Stimulated activated naive CD8-positive, alpha-beta T cell treated with anti-CD3 and anti-CD28 coated beads, Interleukin-15, Interleukin-2, amounts not matched to agents 100 ng/mL and 50 ng/mL, for 24 hours (primary cell): ENCODE measurements at regions not wholly inside any gene's neighbourhood (a gene's known extent, or its start where the extent isn't known, plus 50 kb on each side); places are given as distances from the start of the nearest gene placed in this dataset.

Source experiments
- H3K27ac Mint-ChIP-seq: one replicate; pipeline ENCODE4 v1.8.0; 2021; ENCODE audit warnings: mild to moderate bottlenecking, mixed read lengths
- H3K27me3 Mint-ChIP-seq: one replicate; pipeline ENCODE4 v1.8.0; 2021; ENCODE audit warnings: mixed read lengths
- H3K36me3 Mint-ChIP-seq: one replicate; pipeline ENCODE4 v1.8.0; 2021; ENCODE audit warnings: low read depth, mixed read lengths
- H3K4me1 Mint-ChIP-seq: one replicate; pipeline ENCODE4 v1.8.0; 2021; ENCODE audit warnings: low read depth, mixed read lengths
- H3K4me3 Mint-ChIP-seq: one replicate; pipeline ENCODE4 v1.8.0; 2021; ENCODE audit warnings: mild to moderate bottlenecking, mixed read lengths
- H3K9me3 Mint-ChIP-seq: one replicate; pipeline ENCODE4 v1.8.0; 2021; ENCODE audit warnings: mixed read lengths

DNA sequence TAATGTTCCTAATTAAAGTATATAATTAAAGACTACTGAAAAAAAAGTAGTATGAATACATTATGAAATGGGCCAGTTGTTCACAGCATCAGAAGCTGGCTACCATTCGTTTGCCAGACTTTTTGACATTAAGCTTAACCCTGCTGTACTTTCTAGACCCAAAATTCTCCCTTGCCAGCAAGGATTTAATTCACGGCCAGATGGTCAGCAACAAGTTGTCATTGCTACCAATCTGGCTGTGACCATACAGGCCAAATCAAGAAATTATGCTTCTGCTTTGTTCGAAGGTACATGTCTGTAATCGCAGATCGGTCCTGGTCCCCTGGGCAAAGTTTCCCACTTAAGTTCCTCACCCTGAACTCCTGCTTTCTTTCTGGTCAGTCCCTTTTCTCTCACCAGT is 217.7 kb upstream of the ATXN7L3B start:
- no peaks in the 10 kb centered on the region for H3K36me3 Mint-ChIP-seq
- H3K9me3 Mint-ChIP-seq = no peaks in the 10 kb centered on the region
- no peaks in the 10 kb centered on the region for H3K4me1 Mint-ChIP-seq
- no peak overlapping the region for H3K4me3 Mint-ChIP-seq
- no peaks in the 10 kb centered on the region for H3K27me3 Mint-ChIP-seq
- H3K27ac Mint-ChIP-seq = no peak overlapping the region

GRCh38 chr12:74321381-74321780 is 216.3 kb upstream of the ATXN7L3B start:
- no peaks in the 10 kb centered on the region for H3K27me3 Mint-ChIP-seq
- no peak overlapping the region for H3K27ac Mint-ChIP-seq
- H3K4me3 Mint-ChIP-seq = no peak overlapping the region
- H3K4me1 Mint-ChIP-seq = no peaks in the 10 kb centered on the region
- no peaks in the 10 kb centered on the region for H3K36me3 Mint-ChIP-seq
- H3K9me3 Mint-ChIP-seq = no peaks in the 10 kb centered on the region

GRCh38 chr12:74322792-74323191 is 214.8 kb upstream of the ATXN7L3B start:
- Mint-ChIP-seq H3K4me1 (no peaks in the 10 kb centered on the region), H3K36me3 (no peaks in the 10 kb centered on the region), H3K27ac (no peak overlapping the region), H3K9me3 (no peaks in the 10 kb centered on the region), H3K27me3 (no peaks in the 10 kb centered on the region), H3K4me3 (no peak overlapping the region)

- H3K27ac Mint-ChIP-seq = no peak overlapping the region
- no peaks in the 10 kb centered on the region for H3K4me1 Mint-ChIP-seq
- no peak overlapping the region for H3K4me3 Mint-ChIP-seq
- no peaks in the 10 kb centered on the region for H3K27me3 Mint-ChIP-seq
- H3K36me3 Mint-ChIP-seq = no peaks in the 10 kb centered on the region
- no peaks in the 10 kb centered on the region for H3K9me3 Mint-ChIP-seq
Observed at GRCh38 chr12:74328623-74329022, 209.0 kb upstream of the ATXN7L3B start.

- no peaks in the 10 kb centered on the region for H3K4me1 Mint-ChIP-seq
- no peaks in the 10 kb centered on the region for H3K9me3 Mint-ChIP-seq
- H3K27ac Mint-ChIP-seq = no peak overlapping the region
- no peak overlapping the region for H3K4me3 Mint-ChIP-seq
- no peaks in the 10 kb centered on the region for H3K27me3 Mint-ChIP-seq
- no peaks in the 10 kb centered on the region for H3K36me3 Mint-ChIP-seq
Observed at GRCh38 chr12:74334780-74335179, 202.9 kb upstream of the ATXN7L3B start.

- Mint-ChIP-seq H3K9me3 (no peaks in the 10 kb centered on the region), H3K27ac (no peak overlapping the region), H3K4me3 (no peak overlapping the region), H3K27me3 (no peaks in the 10 kb centered on the region), H3K36me3 (no peaks in the 10 kb centered on the region), H3K4me1 (no peaks in the 10 kb centered on the region)
Observed at GRCh38 chr12:74337951-74338350, 199.7 kb upstream of the ATXN7L3B start.

DNA sequence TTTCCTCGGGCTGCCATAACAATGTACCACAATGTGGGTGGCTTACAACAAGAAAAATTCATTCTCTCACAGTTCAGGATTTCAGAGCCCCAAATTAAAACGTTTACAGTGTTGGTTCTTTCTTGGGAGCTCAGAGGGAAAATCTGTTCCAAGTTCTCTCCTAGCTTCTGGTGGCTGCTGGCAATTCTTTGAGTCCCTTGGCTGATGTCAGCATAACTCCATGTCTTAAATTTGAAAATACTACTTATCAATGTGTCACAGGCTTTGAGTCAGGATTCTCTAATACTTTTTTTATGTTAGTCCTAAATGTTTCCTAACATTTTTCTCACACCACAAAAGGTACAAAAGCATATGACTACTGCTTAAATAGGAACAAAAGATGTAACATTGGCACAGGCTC is 198.4 kb upstream of the ATXN7L3B start:
- no peaks in the 10 kb centered on the region for H3K9me3 Mint-ChIP-seq
- no peak overlapping the region for H3K27ac Mint-ChIP-seq
- H3K4me1 Mint-ChIP-seq = no peaks in the 10 kb centered on the region
- no peak overlapping the region for H3K4me3 Mint-ChIP-seq
- H3K27me3 Mint-ChIP-seq = no peaks in the 10 kb centered on the region
- H3K36me3 Mint-ChIP-seq = no peaks in the 10 kb centered on the region

- no peaks in the 10 kb centered on the region for H3K9me3 Mint-ChIP-seq
- no peak overlapping the region for H3K27ac Mint-ChIP-seq
- no peaks in the 10 kb centered on the region for H3K27me3 Mint-ChIP-seq
- no peaks in the 10 kb centered on the region for H3K4me1 Mint-ChIP-seq
- no peak overlapping the region for H3K4me3 Mint-ChIP-seq
- no peaks in the 10 kb centered on the region for H3K36me3 Mint-ChIP-seq
Observed at GRCh38 chr12:74349925-74350324, 187.7 kb upstream of the ATXN7L3B start.

DNA sequence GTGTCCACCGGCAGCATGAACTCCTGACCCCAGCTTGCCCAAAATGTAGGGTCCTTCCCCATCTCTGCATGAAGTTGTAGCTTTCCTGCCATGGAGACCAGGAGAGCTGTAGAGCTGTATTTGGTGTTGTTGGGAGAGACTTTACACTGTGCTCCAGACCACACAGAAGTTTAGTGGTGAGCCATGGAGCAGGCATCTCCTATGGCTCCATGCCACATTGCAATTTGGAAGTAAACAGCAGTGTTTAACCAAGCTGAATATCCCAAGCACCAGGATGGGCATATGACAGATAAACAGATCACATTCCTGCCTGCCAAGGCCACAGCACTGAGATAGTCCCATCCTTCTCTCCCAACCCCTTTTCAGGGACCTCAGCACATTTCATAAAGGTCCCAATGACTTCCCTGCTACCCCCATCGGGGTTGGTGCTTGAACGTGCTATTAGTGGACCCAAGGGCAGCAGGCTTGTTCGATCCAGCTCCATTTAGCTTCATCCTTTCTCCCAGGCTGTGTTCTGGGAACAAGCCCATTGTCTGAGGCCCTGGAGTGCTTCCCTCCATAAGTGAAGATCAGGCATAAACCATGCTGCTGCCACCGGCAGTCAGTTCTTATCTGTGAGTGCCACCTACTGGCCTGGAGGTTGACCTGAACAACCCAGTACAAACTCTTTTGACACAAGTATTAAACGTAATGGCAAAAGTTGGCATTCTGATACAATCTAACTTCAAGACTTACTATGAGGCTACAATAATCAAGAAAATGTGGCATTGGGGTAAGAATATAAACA is 172.3 kb upstream of the ATXN7L3B start:
- H3K27me3 Mint-ChIP-seq = peaks cover 3% of the 10 kb centered on the region
- H3K4me1 Mint-ChIP-seq = no peaks in the 10 kb centered on the region
- H3K9me3 Mint-ChIP-seq = no peaks in the 10 kb centered on the region
- H3K4me3 Mint-ChIP-seq = no peak overlapping the region
- no peak overlapping the region for H3K27ac Mint-ChIP-seq
- H3K36me3 Mint-ChIP-seq = no peaks in the 10 kb centered on the region

GRCh38 chr12:74370608-74371216 is 166.9 kb upstream of the ATXN7L3B start:
- no peak overlapping the region for H3K27ac Mint-ChIP-seq
- no peaks in the 10 kb centered on the region for H3K4me1 Mint-ChIP-seq
- H3K4me3 Mint-ChIP-seq = no peak overlapping the region
- no peaks in the 10 kb centered on the region for H3K9me3 Mint-ChIP-seq
- H3K36me3 Mint-ChIP-seq = no peaks in the 10 kb centered on the region
- H3K27me3 Mint-ChIP-seq = peaks cover 2% of the 10 kb centered on the region

GRCh38 chr12:74379114-74379513 is 158.5 kb upstream of the ATXN7L3B start:
- Mint-ChIP-seq H3K4me3 (no peak overlapping the region), H3K9me3 (no peaks in the 10 kb centered on the region), H3K27me3 (no peaks in the 10 kb centered on the region), H3K4me1 (no peaks in the 10 kb centered on the region), H3K36me3 (no peaks in the 10 kb centered on the region), H3K27ac (no peak overlapping the region)

DNA sequence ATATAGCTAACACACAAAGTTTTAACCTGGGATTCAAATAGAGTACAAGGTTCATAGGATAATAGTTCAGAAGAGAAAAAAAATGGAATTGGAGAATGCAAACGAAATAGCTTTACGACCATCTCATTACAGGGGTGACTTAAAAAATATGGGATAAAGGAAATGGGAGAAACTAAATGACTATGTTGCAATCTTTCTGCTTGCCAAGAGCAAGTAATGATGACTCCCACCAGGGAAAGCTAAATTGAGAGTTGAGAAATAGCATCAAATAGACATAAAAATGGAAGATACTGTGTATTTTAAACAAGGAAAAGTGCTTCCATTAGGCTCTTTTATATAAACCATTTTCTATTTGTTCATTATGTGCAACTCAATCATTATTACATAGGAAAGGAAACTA is 155.7 kb upstream of the ATXN7L3B start:
- Mint-ChIP-seq H3K27ac (no peak overlapping the region), H3K27me3 (no peaks in the 10 kb centered on the region), H3K4me3 (no peak overlapping the region), H3K9me3 (no peaks in the 10 kb centered on the region), H3K4me1 (no peaks in the 10 kb centered on the region), H3K36me3 (no peaks in the 10 kb centered on the region)

DNA sequence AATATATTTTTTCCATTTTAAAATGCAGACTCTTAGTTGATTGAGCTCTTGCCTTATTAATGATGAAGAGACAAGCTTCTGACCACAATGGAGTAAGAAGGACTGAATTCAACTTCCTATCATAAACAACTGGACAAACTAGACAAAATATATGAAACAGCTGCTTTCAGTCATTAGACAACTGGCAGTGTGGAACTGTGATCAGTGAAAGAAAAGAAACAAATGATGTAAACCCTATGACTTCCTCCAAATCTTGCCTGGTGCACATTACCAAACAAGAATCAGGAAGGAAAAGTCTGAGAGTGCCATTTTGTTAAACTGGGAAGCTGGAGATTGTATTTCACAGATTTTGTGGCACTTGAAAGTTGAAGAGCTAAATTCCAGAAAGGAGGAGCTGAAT is 154.7 kb upstream of the ATXN7L3B start:
- Mint-ChIP-seq H3K27ac (no peak overlapping the region), H3K9me3 (no peaks in the 10 kb centered on the region), H3K27me3 (no peaks in the 10 kb centered on the region), H3K36me3 (no peaks in the 10 kb centered on the region), H3K4me1 (no peaks in the 10 kb centered on the region), H3K4me3 (no peak overlapping the region)

GRCh38 chr12:74391283-74391682 is 146.4 kb upstream of the ATXN7L3B start:
- Mint-ChIP-seq H3K4me1 (no peaks in the 10 kb centered on the region), H3K27ac (no peak overlapping the region), H3K9me3 (peaks cover 5% of the 10 kb centered on the region), H3K27me3 (no peaks in the 10 kb centered on the region), H3K36me3 (no peaks in the 10 kb centered on the region), H3K4me3 (no peak overlapping the region)

GRCh38 chr12:74393272-74393671 is 144.4 kb upstream of the ATXN7L3B start:
- no peaks in the 10 kb centered on the region for H3K4me1 Mint-ChIP-seq
- H3K9me3 Mint-ChIP-seq = peaks cover 5% of the 10 kb centered on the region
- H3K4me3 Mint-ChIP-seq = no peak overlapping the region
- no peak overlapping the region for H3K27ac Mint-ChIP-seq
- no peaks in the 10 kb centered on the region for H3K36me3 Mint-ChIP-seq
- no peaks in the 10 kb centered on the region for H3K27me3 Mint-ChIP-seq

- no peak overlapping the region for H3K4me3 Mint-ChIP-seq
- no peaks in the 10 kb centered on the region for H3K27me3 Mint-ChIP-seq
- H3K9me3 Mint-ChIP-seq = peaks cover 5% of the 10 kb centered on the region
- no peak overlapping the region for H3K27ac Mint-ChIP-seq
- H3K4me1 Mint-ChIP-seq = no peaks in the 10 kb centered on the region
- H3K36me3 Mint-ChIP-seq = no peaks in the 10 kb centered on the region
Observed at GRCh38 chr12:74394647-74395046, 143.0 kb upstream of the ATXN7L3B start.
